ENCODE measurements at regions not wholly inside any gene's neighbourhood (a gene's known extent, or its start where the extent isn't known, plus 50 kb on each side); places are given as distances from the start of the nearest gene placed in this dataset.

DNA sequence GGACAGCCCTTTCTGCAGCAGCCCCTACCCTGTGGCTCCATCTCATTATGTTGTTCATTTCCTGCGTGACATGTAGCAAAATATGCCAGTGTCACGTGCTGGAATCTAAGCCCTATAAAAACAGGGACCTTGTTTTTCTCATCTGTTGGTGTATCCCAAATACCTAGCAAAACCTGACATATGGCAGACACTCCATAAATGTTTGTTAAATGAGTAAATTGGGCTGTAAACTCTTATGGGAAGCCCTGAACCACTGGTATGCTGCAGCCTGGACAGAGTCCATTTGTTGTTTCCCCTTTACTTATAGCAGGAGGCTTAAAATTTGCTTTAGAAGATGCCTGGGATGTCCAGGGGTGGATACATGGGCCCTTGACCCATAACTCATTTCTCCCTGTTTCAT is 363.8 kb downstream of the NPHP4 start:
- TF ChIP-seq, protein P1, sequence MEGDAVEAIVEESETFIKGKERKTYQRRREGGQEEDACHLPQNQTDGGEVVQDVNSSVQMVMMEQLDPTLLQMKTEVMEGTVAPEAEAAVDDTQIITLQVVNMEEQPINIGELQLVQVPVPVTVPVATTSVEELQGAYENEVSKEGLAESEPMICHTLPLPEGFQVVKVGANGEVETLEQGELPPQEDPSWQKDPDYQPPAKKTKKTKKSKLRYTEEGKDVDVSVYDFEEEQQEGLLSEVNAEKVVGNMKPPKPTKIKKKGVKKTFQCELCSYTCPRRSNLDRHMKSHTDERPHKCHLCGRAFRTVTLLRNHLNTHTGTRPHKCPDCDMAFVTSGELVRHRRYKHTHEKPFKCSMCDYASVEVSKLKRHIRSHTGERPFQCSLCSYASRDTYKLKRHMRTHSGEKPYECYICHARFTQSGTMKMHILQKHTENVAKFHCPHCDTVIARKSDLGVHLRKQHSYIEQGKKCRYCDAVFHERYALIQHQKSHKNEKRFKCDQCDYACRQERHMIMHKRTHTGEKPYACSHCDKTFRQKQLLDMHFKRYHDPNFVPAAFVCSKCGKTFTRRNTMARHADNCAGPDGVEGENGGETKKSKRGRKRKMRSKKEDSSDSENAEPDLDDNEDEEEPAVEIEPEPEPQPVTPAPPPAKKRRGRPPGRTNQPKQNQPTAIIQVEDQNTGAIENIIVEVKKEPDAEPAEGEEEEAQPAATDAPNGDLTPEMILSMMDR (IDR thresholded peaks at IDR 0.05; ENCODE audit: low read length, missing control alignments), result no peak
- no peak for DNase-seq (ENCODE audit: low read depth)
- H3K4me3 ChIP-seq (replicated peaks; ENCODE audit: low read depth, low read length), result no peak overlapping the region

DNA sequence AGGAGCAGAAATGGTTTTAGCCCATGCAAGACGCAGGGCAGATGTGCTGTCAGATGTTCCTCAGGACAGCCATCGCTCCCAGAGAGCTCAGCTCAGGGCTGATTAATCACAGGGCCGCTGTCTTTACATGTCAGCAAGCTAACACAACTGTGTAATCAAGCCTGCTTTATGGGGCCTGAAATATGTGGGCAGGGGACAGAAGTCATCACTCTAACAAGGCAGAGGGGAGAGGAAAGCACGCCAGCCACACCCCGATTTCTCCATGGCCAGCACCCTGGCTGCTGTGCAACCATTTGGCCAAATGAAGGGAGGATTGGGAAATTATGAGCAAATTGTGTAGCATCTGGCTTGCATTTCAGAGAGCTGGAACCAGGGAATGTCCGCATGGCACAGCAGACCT is 368.8 kb downstream of the NPHP4 start:
- no peak for DNase-seq (ENCODE audit: low read depth)
- TF ChIP-seq, protein P1 (IDR thresholded peaks at IDR 0.05; ENCODE audit: low read length, missing control alignments), result no peak
- no peak overlapping the region for H3K4me3 ChIP-seq (replicated peaks; ENCODE audit: low read depth, low read length)

DNA sequence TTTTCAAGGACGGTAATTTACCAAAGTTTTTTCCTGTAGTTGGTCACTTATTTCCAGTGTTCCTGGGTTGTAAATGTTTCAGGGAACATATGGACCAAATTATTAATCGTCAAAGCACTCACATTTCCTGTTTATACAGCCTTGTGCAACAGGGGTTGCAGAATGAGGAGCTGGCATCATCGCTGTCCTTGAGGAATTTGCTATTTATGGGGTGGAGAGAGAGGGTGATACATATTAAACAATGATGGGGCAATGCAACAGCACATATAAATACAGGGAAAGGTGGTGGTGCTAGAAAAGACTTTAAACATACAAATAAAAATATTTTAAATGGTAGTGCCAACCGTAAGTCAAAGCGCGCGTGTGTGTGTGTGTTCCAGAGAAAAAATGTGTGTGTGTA is 369.8 kb downstream of the NPHP4 start:
- TF ChIP-seq, protein P1 (IDR thresholded peaks at IDR 0.05; ENCODE audit: low read length, missing control alignments), result no peak
- H3K4me3 ChIP-seq (replicated peaks; ENCODE audit: low read depth, low read length), result no peak overlapping the region
- DNase-seq (ENCODE audit: low read depth), result no peak

DNA sequence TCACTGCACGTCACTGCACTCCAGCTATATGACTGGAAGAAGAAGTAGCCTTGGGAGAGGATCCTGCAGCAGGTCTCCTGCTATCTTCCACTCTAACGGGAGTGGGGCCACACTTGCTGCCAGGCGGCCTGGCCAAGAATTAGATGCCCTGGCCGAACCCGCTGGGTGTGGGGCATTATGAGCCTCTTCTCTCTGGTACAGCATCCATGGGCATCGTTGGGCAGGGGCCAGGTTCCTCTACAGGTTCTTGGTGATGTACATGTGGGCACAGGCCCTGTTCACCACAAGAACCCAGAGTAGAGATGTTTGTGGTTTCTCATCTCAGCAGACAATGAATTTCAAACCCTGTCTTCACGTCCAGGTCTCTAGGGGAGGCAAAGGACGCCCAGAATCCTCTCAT is 370.5 kb downstream of the NPHP4 start:
- no peak overlapping the region for H3K4me3 ChIP-seq (replicated peaks; ENCODE audit: low read depth, low read length)
- TF ChIP-seq, protein P1 (IDR thresholded peaks at IDR 0.05; ENCODE audit: low read length, missing control alignments), result no peak
- no peak for DNase-seq (ENCODE audit: low read depth)

DNA sequence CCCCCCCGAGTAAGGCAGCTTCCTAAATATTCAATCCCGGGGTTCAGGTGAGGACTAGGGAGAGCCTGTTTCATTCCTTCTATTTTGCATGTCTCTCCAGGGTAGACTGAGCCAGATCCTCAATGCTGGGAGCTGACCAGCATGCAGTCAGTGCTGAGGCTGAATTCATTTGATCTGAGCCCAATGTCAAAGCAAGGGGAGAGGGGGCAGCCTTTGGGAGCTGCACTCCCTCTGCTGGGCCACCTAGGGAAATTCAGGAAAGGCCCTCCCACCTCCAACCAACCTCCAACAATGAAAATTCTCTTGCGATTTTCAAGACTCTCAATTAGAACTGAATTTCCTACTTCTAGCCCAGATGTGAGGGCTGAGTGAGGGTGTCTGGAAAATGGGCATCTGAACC is 371.2 kb downstream of the NPHP4 start:
- TF ChIP-seq, protein P1 (IDR thresholded peaks at IDR 0.05; ENCODE audit: low read length, missing control alignments), result no peak
- no peak for DNase-seq (ENCODE audit: low read depth)
- H3K4me3 ChIP-seq (replicated peaks; ENCODE audit: low read depth, low read length), result no peak overlapping the region

DNA sequence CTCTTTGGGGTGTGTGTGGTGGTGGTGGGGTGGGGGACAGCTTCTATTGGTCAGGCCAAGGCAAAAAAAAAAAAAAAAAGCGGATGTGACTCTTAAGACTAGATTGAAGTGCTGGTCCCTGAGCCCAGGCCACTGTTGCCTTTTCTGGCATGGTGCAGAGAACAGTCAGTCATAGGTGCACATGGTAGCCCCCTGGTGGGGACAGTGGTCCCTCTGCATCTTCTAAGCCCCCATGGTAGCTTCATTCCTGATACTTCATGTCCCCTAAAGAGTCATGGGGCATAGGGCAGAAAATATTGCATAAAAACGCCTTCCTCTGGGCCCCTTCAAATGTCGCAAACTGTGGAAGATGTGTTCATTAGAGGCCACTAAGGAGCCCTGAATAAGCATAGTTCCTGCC is 371.8 kb downstream of the NPHP4 start:
- no peak for DNase-seq (ENCODE audit: low read depth)
- TF ChIP-seq, protein P1 (IDR thresholded peaks at IDR 0.05; ENCODE audit: low read length, missing control alignments), result no peak
- no peak overlapping the region for H3K4me3 ChIP-seq (replicated peaks; ENCODE audit: low read depth, low read length)

DNA sequence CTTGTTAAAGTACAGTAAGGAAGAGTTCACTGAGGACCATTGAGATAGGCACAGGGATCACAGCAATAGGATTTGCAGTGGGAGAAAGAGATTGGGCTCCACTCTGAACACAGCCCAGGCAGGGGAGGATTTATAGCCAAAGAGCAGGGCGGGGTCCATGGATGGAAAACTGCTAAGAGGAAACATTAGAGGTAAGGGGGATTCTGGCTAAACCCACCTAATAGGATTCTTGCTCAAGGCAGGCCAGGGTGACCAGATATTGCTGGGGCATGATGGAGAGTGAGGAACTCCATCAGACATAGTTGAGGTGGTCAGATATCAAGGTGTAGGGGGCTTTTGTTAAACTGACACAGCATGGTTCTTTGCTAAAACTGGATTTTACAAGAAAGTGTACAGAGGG is 372.8 kb downstream of the NPHP4 start:
- DNase-seq (ENCODE audit: low read depth), result no peak
- TF ChIP-seq, protein P1 (IDR thresholded peaks at IDR 0.05; ENCODE audit: low read length, missing control alignments), result no peak
- no peak overlapping the region for H3K4me3 ChIP-seq (replicated peaks; ENCODE audit: low read depth, low read length)

All from fibroblast of pulmonary artery (primary cell).